Neural progenitor cell (in vitro differentiated cells): ENCODE measurements at regions not wholly inside any gene's neighbourhood (a gene's known extent, or its start where the extent isn't known, plus 50 kb on each side); places are given as distances from the start of the nearest gene placed in this dataset.

Experiments
- DNase-seq: peaks from one replicate; pipeline ENCODE4 v3.0.0-alpha.2; 2016; ENCODE audit warnings: low spot score
- H2AFZ ChIP-seq: fragments of 200-600 bp; sonication (generic); replicated peaks from 2 replicates; pipeline ENCODE4 v1.6.1; 2016; ENCODE audit warnings: antibody characterized with exemption
- H3F3A ChIP-seq: fragments of 200-600 bp; sonication (generic); 2 replicates; pipeline ENCODE4 v1.6.1; 2016; ENCODE audit warnings: antibody characterized with exemption, low read depth
- H3K27ac ChIP-seq: fragments of 200-600 bp; sonication (generic); 2 replicates; pipeline ENCODE4 v1.5.1; 2016; ENCODE audit warnings: mild to moderate bottlenecking
- H3K27me3 ChIP-seq: fragments of 200-600 bp; sonication (generic); 2 replicates; pipeline ENCODE4 v1.6.1; 2016; ENCODE audit warnings: mild to moderate bottlenecking, moderate library complexity
- H3K36me3 ChIP-seq: fragments of 200-600 bp; sonication (generic); 2 replicates; pipeline ENCODE4 v1.5.1; 2016
- H3K4me1 ChIP-seq: fragments of 200-600 bp; sonication (generic); 2 replicates; pipeline ENCODE4 v1.6.1; 2016; ENCODE audit warnings: mixed run types
- H3K4me2 ChIP-seq: fragments of 200-600 bp; sonication (generic); 2 replicates; pipeline ENCODE4 v1.6.1; 2016
- H3K4me3 ChIP-seq: fragments of 200-600 bp; sonication (generic); 2 replicates; pipeline ENCODE4 v1.5.1; 2016
- H3K79me2 ChIP-seq: fragments of 200-600 bp; sonication (generic); 2 replicates; pipeline ENCODE4 v1.6.1; 2016; ENCODE audit warnings: low read depth
- H3K9ac ChIP-seq: fragments of 200-600 bp; sonication (generic); 2 replicates; pipeline ENCODE4 v1.6.1; 2016
- H3K9me3 ChIP-seq: fragments of 200-600 bp; sonication (generic); 2 replicates; pipeline ENCODE4 v1.5.1; 2016; ENCODE audit warnings: low read depth
- H4K20me1 ChIP-seq: fragments of 200-600 bp; sonication (generic); 2 replicates; pipeline ENCODE4 v1.6.1; 2016; ENCODE audit warnings: low read depth
- H3K27ac Mint-ChIP-seq: 3 replicates; pipeline ENCODE4 v1.8.0; 2021; ENCODE audit warnings: mixed read lengths
- H3K27me3 Mint-ChIP-seq: 2 replicates; pipeline ENCODE4 v1.8.0; 2022; ENCODE audit warnings: low read depth, mild to moderate bottlenecking, inconsistent platforms, moderate library complexity, mixed read lengths; ENCODE audit not compliant: insufficient read depth
- H3K36me3 Mint-ChIP-seq: 3 replicates; pipeline ENCODE4 v1.8.0; 2021; ENCODE audit warnings: mixed read lengths
- H3K4me1 Mint-ChIP-seq: 3 replicates; pipeline ENCODE4 v1.8.0; 2021; ENCODE audit warnings: mixed read lengths
- H3K4me3 Mint-ChIP-seq: 3 replicates; pipeline ENCODE4 v1.8.0; 2021; ENCODE audit warnings: mild to moderate bottlenecking, moderate library complexity, mixed read lengths
- H3K9me3 Mint-ChIP-seq: 3 replicates; pipeline ENCODE4 v1.8.0; 2020; ENCODE audit warnings: mixed read lengths
- EZH2 ChIP-seq: fragments of 200-600 bp; sonication (generic); IDR thresholded peaks from 2 replicates; pipeline ENCODE4 v1.6.1; 2017; ENCODE audit warnings: antibody characterized with exemption, mild to moderate bottlenecking, moderate library complexity
- EZH2phosphoT487 ChIP-seq: fragments of 200-600 bp; sonication (generic); IDR thresholded peaks from 2 replicates; pipeline ENCODE4 v1.6.1; 2017; ENCODE audit warnings: antibody characterized with exemption
- TF ChIP-seq, protein P1 (sequence below): fragments of 200-600 bp; sonication (generic); IDR thresholded peaks from 2 replicates; pipeline ENCODE4 v1.5.1; 2017; ENCODE audit warnings: antibody characterized with exemption, mild to moderate bottlenecking

DNA sequence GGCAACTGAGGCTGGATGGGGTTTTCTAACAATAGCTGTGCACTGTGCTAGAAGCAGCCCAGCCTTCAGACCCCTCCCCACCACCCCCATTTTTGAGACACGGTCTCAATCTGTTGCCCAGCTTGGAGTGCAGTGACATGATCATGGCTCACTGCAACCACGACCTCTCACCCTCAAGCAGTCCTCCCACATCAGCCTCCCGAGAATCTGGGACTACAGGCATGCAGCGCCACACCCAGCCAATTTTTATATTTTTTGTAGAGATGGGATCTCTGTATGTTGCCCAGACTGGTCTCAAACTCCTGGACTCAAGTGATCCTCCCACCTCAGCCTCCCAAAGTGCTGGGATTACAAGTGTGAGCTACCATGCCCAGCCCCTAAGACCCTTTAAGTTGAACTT lies 182.5 kb downstream of the DRD1 start:
- no peak overlapping the region for H3K9ac ChIP-seq
- Mint-ChIP-seq H3K27ac (no peak overlapping the region), H3K36me3 (no peaks in the 10 kb centered on the region), H3K4me1 (peaks cover 4% of the 10 kb centered on the region), H3K4me3 (no peak overlapping the region), H3K9me3 (peaks cover 5% of the 10 kb centered on the region), H3K27me3 (peaks cover 3% of the 10 kb centered on the region)
- no peak overlapping the region for H3K4me3 ChIP-seq
- no peaks in the 10 kb centered on the region for H3K27me3 ChIP-seq
- H3K9me3 ChIP-seq = peaks cover 11% of the 10 kb centered on the region
- no peak for TF ChIP-seq EZH2
- TF ChIP-seq, protein P1, sequence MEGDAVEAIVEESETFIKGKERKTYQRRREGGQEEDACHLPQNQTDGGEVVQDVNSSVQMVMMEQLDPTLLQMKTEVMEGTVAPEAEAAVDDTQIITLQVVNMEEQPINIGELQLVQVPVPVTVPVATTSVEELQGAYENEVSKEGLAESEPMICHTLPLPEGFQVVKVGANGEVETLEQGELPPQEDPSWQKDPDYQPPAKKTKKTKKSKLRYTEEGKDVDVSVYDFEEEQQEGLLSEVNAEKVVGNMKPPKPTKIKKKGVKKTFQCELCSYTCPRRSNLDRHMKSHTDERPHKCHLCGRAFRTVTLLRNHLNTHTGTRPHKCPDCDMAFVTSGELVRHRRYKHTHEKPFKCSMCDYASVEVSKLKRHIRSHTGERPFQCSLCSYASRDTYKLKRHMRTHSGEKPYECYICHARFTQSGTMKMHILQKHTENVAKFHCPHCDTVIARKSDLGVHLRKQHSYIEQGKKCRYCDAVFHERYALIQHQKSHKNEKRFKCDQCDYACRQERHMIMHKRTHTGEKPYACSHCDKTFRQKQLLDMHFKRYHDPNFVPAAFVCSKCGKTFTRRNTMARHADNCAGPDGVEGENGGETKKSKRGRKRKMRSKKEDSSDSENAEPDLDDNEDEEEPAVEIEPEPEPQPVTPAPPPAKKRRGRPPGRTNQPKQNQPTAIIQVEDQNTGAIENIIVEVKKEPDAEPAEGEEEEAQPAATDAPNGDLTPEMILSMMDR = no peak
- TF ChIP-seq EZH2phosphoT487 = no peak
- no peaks in the 10 kb centered on the region for H3K4me1 ChIP-seq
- H3K4me2 ChIP-seq = no peak overlapping the region
- H3F3A ChIP-seq = no peaks in the 10 kb centered on the region
- no peak overlapping the region for H2AFZ ChIP-seq
- no peaks in the 10 kb centered on the region for H4K20me1 ChIP-seq
- H3K36me3 ChIP-seq = no peaks in the 10 kb centered on the region
- no peak overlapping the region for H3K27ac ChIP-seq
- H3K79me2 ChIP-seq = no peaks in the 10 kb centered on the region
- no peak for DNase-seq

DNA sequence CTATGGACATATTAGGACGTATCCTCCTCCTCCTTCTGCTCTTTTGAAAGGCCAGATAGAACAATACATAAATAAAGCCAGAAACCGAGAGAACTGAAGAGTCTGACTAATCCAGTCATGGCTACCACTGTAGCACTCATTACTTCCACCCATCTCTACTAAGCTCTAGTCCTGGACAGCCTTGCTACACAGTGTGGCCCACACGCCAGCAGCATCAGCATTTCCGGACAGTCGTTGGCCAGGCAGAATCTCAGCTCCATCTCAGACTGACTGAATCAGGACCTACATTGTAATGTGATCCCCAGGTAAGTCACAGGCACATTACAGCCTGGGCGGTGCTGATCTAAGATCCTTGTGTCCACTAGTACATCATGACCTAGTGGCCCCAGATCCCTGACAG lies 182.9 kb downstream of the DRD1 start:
- H3K9me3 ChIP-seq = peaks cover 11% of the 10 kb centered on the region
- H3K4me1 Mint-ChIP-seq = peaks cover 4% of the 10 kb centered on the region
- no peak overlapping the region for H3K4me2 ChIP-seq
- no peak overlapping the region for H2AFZ ChIP-seq
- H3K36me3 ChIP-seq = no peaks in the 10 kb centered on the region
- peaks cover 3% of the 10 kb centered on the region for H3K27me3 Mint-ChIP-seq
- H3K4me1 ChIP-seq = no peaks in the 10 kb centered on the region
- no peak overlapping the region for H3K4me3 Mint-ChIP-seq
- H3K9ac ChIP-seq = no peak overlapping the region
- no peak overlapping the region for H3K27ac Mint-ChIP-seq
- no peaks in the 10 kb centered on the region for H3F3A ChIP-seq
- H3K27ac ChIP-seq = no peak overlapping the region
- no peak for DNase-seq
- peaks cover 5% of the 10 kb centered on the region for H3K9me3 Mint-ChIP-seq
- TF ChIP-seq EZH2 = no peak
- TF ChIP-seq, protein P1 = no peak
- TF ChIP-seq EZH2phosphoT487 = no peak
- no peak overlapping the region for H3K4me3 ChIP-seq
- no peaks in the 10 kb centered on the region for H3K27me3 ChIP-seq
- no peaks in the 10 kb centered on the region for H3K36me3 Mint-ChIP-seq
- H4K20me1 ChIP-seq = no peaks in the 10 kb centered on the region
- no peaks in the 10 kb centered on the region for H3K79me2 ChIP-seq

DNA sequence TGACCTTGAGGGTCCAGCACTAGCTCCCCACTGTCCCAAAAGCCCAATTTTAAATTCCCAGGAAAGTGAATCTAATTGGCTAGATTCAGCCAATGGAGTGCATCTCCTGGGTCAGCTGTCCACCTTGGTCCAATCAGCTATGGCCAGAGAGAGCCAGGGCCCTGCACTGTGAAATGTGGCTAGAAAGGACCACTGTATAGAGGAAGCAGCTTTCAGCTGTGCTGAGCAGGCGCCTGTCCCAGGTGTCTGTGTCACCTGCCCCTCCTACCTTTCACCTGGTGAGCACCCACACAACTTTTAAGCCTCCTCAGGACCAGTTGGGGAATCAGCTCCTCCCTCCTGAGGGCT lies 186.2 kb downstream of the DRD1 start:
- no peaks in the 10 kb centered on the region for H3K4me1 ChIP-seq
- H3K36me3 ChIP-seq = no peaks in the 10 kb centered on the region
- no peak overlapping the region for H3K9ac ChIP-seq
- H3F3A ChIP-seq = no peaks in the 10 kb centered on the region
- Mint-ChIP-seq H3K27me3 (peaks cover 5% of the 10 kb centered on the region), H3K4me3 (no peak overlapping the region), H3K27ac (no peak overlapping the region), H3K4me1 (peaks cover 4% of the 10 kb centered on the region), H3K36me3 (no peaks in the 10 kb centered on the region), H3K9me3 (peaks cover 5% of the 10 kb centered on the region)
- H3K9me3 ChIP-seq = peaks cover 3% of the 10 kb centered on the region
- no peaks in the 10 kb centered on the region for H3K79me2 ChIP-seq
- no peak overlapping the region for H3K4me2 ChIP-seq
- no peak overlapping the region for H3K27ac ChIP-seq
- H4K20me1 ChIP-seq = no peaks in the 10 kb centered on the region
- no peaks in the 10 kb centered on the region for H3K27me3 ChIP-seq
- H3K4me3 ChIP-seq = no peak overlapping the region
- no peak overlapping the region for H2AFZ ChIP-seq
- no peak for DNase-seq
- TF ChIP-seq, protein P1 = no peak
